ENCODE measurements at regions not wholly inside any gene's neighbourhood (a gene's known extent, or its start where the extent isn't known, plus 50 kb on each side); places are given as distances from the start of the nearest gene placed in this dataset.
"Not testable (repeated sequence)": the region's sequence is repeated elsewhere in the genome, so short reads cannot be mapped to it uniquely, and the experiment has no call there.

DNA sequence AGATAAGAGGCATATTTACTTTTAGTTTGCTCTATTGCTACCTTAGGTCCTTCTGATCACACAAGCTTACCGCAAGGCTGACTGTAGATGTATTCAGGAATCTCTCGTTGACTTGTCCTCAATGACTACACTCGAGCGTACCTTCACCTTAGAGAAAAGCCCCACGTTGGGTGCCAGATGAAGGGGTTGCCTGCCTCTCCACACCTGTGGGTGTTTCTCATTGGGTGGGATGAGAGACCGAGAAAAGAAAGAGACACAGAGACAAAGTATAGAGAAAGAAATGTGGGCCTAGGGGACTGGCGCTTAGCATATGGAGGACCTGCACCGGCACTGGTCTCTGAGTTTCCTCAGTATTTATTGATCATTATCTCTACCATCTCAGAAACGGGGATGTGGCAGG is 51.8 kb downstream of the ASCL4 start:
- DNase-seq: no peak

GRCh38 chr12:107829271-107829670 is 54.8 kb downstream of the ASCL4 start:
- DNase-seq: no peak

DNA sequence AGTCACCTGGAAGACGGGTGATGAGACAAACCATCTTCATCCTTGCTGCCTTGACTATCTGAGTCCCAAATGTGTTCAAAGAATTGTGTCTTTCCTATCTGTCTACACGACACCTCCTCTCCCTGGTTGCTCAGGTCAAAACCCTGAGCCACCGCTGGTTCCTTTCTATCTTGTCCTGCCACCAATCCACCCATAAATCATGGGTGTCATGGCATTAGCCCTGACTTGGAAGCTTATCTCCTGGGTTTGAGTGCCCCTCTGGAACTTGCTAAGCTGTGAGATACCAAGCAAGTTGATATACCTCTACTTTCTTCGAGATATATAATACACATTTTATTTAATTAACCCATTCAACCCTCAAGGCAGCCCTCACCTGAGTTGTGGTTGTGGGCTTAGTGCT is 57.9 kb downstream of the ASCL4 start:
- no peak for DNase-seq

GRCh38 chr12:107840186-107840585 is 65.7 kb downstream of the ASCL4 start:
- DNase-seq: no peak

- peak; percentile 73 for DNase-seq
These were observed 69.1 kb downstream of the ASCL4 start for GRCh38 chr12:107843351-107844311.

- DNase-seq: peak; percentile 49
These were observed 69.9 kb downstream of the ASCL4 start for GRCh38 chr12:107844312-107844921.

GRCh38 chr12:107845226-107845979 is 70.9 kb downstream of the ASCL4 start:
- DNase-seq: peak; percentile 16

DNA sequence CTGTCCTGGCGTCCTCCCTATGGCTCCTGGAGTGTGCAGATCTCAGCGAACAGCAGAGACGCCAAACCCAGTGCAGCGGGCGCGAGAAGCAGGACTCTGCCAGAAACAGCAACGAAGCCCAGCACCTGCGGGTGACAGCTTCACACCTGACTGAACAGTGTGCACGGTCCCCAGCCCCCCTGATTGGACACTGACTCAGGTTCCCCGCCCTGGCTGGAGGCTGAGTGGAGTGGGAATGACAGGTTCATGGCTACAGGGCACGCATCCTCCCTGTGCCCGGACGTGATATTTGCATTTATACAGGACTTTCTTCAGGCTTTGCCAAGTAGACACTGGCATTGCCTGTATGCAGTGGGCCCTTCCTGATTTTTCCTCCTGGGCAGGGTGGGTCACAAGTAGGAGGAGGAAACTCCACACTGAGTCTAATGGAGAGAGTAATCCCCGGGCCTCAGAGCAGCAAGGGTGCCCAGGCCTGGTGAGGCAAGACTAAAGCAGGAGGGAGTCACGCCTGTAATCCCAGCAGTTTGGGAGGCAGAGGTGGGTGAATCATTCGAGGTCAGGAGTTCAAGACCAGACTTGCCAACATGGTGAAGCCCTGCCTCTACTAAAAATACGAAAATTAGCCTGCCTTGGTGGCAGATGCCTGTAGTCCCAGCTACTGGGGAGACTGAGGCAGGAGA is 71.6 kb downstream of the ASCL4 start:
- peak; percentile 24 for DNase-seq

- DNase-seq: no peak
These were observed 72.9 kb downstream of the ASCL4 start for GRCh38 chr12:107847430-107847829.

GRCh38 chr12:107847830-107848229 is 73.3 kb downstream of the ASCL4 start:
- DNase-seq: no peak

DNA sequence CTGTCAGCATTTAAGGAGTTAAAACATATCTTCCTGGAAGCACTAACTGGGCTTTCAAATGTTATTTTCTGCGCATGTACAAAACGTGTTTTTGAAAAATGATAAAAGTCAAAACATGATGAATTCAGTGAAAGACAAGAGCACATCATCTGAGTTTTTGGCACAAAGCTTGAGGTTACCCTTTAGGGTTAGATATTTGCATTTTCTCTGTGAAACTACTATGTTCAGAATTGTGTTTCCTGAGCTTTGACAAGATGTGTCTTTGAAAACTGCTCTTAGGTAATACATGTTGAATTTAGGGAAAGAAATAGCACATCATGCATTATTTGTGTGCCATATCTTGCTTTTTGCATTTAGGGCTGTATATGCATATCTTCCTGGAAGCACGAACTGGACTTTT is 79.0 kb downstream of the ASCL4 start:
- DNase-seq: no peak

DNA sequence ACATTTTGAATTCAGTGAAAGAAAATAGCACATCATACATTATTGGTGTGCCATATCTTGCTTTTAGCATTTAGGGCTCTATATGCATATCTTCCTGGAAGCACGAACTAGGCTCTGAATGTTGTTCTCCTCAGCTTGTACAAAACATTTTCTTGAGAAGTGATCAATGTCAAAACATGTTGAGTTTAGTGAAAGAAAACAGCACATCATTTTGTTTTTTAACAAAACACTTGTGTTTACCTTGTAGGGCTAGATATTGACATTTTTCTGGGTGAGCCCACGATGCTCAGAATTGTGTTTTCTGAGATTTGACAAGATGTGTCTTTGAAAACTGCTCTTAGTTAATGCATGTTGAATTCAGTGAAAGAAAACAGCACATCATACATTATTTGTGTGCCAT is 81.0 kb downstream of the ASCL4 start:
- no peak for DNase-seq

DNA sequence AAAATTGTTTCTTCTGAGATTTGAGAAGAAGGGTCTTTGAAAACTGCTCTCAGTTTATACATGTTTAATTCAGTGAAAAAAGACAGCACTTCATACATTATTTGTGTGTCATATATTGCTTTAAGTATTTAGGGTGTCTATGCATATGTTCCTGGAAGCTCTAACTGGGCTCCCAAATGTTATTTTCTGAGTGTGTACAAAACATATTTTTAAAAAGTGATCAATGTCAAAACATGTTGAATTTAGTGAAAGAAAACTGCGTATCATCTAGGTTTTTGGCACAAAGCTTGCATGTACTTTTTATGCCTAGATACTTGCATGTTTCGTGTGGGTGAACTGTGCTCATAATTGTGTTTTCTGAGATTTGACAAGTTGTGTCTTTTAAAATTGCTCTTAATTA is 81.6 kb downstream of the ASCL4 start:
- no peak for DNase-seq

DNA sequence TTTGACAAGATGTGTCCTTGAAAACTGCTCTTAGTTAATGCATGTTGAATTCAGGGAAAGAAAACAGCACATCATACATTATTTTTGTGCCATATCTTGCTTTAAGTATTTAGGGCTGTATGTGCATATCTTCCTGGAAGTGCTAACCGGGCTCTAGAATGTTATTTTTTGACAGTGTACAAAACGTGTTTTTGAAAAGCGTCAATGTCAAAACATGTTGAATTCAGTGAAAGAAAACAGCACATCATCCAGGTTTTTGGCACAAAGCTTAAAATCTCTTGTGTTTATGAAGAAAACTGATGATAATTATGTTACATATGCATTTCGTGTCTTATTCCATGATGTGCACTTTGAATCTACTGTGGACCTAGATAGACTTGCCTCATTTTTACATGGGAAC is 82.7 kb downstream of the ASCL4 start:
- no peak for DNase-seq

DNA sequence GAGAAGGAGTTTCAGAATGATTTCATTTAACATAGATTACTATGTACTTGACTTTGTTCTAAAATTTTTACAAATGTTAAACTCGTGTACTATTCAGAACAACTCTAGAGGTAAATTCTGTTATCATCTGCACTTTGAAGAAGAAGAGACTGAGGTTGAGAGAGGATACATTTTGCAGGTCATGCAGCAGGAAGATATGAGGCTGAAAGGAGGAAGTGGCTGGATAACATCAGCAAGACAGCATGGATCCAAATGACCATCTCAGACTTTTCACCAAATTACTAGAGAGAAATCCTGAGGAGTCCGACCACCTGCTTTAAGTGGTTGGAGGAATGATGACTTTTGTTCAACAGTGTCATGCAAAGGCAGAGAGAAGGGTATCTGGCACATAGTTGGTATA is 84.9 kb downstream of the ASCL4 start:
- DNase-seq: no peak

GRCh38 chr12:107864235-107864634 is 89.7 kb downstream of the ASCL4 start:
- DNase-seq: peak; percentile 19

DNA sequence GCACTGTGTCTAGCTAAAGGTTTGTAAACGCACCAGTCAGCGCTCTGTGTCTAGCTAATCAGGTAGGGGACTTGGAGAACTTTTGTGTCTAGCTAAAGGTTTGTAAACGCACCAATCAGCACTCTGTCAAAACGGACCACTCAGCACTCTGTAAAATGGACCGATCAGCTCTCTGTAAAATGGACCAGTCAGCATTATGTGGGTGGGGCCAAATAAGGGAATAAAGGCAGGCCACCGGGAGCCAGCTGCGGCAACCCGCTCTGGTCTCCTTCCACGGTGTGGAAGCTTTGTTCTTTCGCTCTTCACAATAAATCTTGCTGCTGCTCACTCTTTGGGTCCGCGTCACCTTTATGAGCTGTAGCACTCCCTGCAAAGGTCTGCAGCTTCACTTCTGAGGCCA is 90.2 kb downstream of the ASCL4 start:
- DNase-seq: not testable (repeated sequence)

DNA sequence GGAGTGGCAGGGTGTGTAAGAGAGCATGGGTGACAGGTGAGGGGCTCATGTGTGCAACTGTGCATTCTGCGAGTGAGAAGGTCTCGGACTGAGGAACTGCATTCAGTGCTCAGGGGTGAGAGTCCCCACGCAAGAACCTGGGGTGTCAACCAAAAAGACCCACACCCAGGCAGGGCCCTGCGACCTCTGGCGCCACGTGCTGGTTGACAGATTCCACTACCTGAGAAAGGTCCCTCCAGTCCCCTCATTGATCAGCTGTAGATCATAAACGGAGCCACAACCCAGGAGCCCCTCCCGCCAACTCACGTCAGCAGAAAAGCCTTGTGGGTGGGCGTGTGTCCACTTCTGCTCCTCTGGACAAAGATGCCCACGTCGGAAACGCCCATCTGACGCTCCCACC is 98.7 kb downstream of the ASCL4 start:
- DNase-seq: no peak

- no peak for DNase-seq
These were observed 101.3 kb downstream of the ASCL4 start for GRCh38 chr12:107875786-107876185.

DNA sequence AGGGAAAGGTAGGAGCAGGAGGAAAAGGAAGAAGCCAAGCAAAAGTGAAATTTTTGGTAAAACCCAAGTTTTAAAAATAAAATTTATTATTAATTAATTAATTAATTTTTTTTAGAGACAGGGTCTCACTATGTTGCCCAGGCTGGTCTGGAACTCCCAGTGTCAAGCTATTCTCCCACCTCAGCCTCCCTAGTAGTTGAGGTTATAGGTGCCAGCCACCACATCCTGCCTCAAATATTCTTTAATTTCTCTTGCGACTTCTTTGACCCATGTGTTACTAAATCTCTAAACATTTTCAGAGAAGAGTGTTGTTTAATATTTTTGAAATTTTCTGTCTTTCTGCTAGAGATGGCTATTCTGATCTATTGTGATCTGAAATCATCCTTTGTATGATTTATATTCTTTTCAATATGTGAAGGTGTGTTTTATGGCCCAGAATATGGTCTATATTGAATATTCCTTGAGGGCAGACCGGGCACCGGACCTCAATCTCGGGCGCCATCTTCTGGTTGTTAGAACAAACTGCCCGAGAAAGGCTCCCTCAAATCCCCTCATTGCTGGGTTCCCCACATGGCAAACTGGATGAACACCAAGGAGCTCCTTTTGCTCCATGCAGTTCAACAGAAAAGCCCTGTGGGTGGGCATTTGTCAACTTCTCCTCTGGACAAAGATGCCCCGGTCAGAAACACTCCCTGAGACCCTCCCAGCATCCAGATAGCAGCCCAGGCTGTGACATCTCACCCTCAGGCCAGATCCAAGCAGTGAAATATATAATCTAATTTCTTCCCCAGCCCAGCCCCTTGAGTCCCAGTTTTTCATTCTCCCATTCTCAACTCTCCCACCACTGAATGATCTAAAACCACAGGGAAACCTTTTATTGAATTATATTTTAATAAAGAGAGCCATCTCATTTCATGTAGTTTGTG is 110.5 kb downstream of the ASCL4 start:
- DNase-seq: peak; percentile 84

- no peak for DNase-seq
These were observed 114.3 kb downstream of the ASCL4 start for GRCh38 chr12:107888789-107889188.

- DNase-seq: no peak
These were observed 117.5 kb downstream of the ASCL4 start for GRCh38 chr12:107891967-107892366.
